GM18873 (cell line): ENCODE measurements at regions not wholly inside any gene's neighbourhood (a gene's known extent, or its start where the extent isn't known, plus 50 kb on each side); places are given as distances from the start of the nearest gene placed in this dataset.

ENCODE experiments used
- ATAC-seq: cut with Tn5 transposase; IDR thresholded peaks from one replicate; pipeline ENCODE4 v1.9.1; 2021; ENCODE audit warnings: mild to moderate bottlenecking, moderate library complexity, moderate number of reproducible peaks; ENCODE audit not compliant: unreplicated experiment, low FRiP score

- ATAC-seq: no peak
Measured at GRCh38 chr13:95444006-95444730, 108.4 kb upstream of the CLDN10 start.

- no peak for ATAC-seq
Measured at GRCh38 chr13:95445131-95445530, 107.4 kb upstream of the CLDN10 start.

GRCh38 chr13:95447814-95448213 lies 104.7 kb upstream of the CLDN10 start:
- ATAC-seq: no peak

- ATAC-seq: no peak
Measured at GRCh38 chr13:95451656-95452055, 100.9 kb upstream of the CLDN10 start.

GRCh38 chr13:95452375-95452774 lies 100.1 kb upstream of the CLDN10 start:
- ATAC-seq: no peak

- ATAC-seq: no peak
Measured at GRCh38 chr13:95455782-95456181, 96.7 kb upstream of the CLDN10 start.

GRCh38 chr13:95456815-95457214 lies 95.7 kb upstream of the CLDN10 start:
- peak; percentile 7 for ATAC-seq

GRCh38 chr13:95457294-95457693 lies 95.2 kb upstream of the CLDN10 start:
- peak; percentile 100 for ATAC-seq

GRCh38 chr13:95462801-95463200 lies 89.7 kb upstream of the CLDN10 start:
- ATAC-seq: no peak

GRCh38 chr13:95463531-95463930 lies 89.0 kb upstream of the CLDN10 start:
- ATAC-seq: no peak

GRCh38 chr13:95470574-95471366 lies 81.8 kb upstream of the CLDN10 start:
- no peak for ATAC-seq

- no peak for ATAC-seq
Measured at GRCh38 chr13:95471960-95472359, 80.6 kb upstream of the CLDN10 start.

- ATAC-seq: no peak
Measured at GRCh38 chr13:95474992-95475391, 77.5 kb upstream of the CLDN10 start.

- no peak for ATAC-seq
Measured at GRCh38 chr13:95477187-95477586, 75.3 kb upstream of the CLDN10 start.

- no peak for ATAC-seq
Measured at GRCh38 chr13:95479731-95480130, 72.8 kb upstream of the CLDN10 start.

- ATAC-seq: peak; percentile 55
Measured at GRCh38 chr13:95480131-95480545, 72.4 kb upstream of the CLDN10 start.

- no peak for ATAC-seq
Measured at GRCh38 chr13:95480791-95481780, 71.4 kb upstream of the CLDN10 start.

- no peak for ATAC-seq
Measured at GRCh38 chr13:95484052-95484451, 68.5 kb upstream of the CLDN10 start.

GRCh38 chr13:95485045-95485517 lies 67.4 kb upstream of the CLDN10 start:
- no peak for ATAC-seq

- no peak for ATAC-seq
Measured at GRCh38 chr13:95485518-95486144, 66.9 kb upstream of the CLDN10 start.
